ENCODE measurements at regions not wholly inside any gene's neighbourhood (a gene's known extent, or its start where the extent isn't known, plus 50 kb on each side); places are given as distances from the start of the nearest gene placed in this dataset.
"Not testable (repeated sequence)": the region's sequence is repeated elsewhere in the genome, so short reads cannot be mapped to it uniquely, and the experiment has no call there.

DNA sequence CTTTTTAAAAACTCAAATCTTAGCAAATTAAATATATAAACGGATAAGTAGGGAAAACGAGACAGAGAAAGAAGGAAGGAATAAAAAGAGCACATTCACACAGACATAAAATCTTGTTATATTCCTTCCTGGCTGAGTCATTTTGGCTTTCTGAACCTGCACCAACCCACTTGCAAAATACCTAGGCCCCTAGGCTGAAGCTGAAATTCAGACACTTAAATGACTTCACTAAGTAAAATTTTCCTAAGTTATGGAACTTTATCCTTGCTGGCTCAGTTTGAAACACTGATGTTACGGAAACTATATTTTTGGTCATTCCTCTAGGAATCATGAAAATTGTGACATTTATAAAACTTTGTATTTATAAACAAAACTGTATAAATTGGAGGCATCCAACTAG is 462.8 kb upstream of the NFIA start:
- H3K36me3 ChIP-seq (ENCODE audit: control insufficient read depth, low read depth, low read length), result no peaks in the 10 kb centered on the region
- no peak overlapping the region for H3K4me3 ChIP-seq (ENCODE audit: low read length)
- H3K27ac ChIP-seq (ENCODE audit: low read length), result no peak overlapping the region
- H3K9me3 ChIP-seq (ENCODE audit: control insufficient read depth, low read depth, low read length), result no peaks in the 10 kb centered on the region
- peaks cover 21% of the 10 kb centered on the region for H3K4me1 ChIP-seq (ENCODE audit: control insufficient read depth, low read depth, low read length)
- H3K27me3 ChIP-seq (ENCODE audit: control insufficient read depth, insufficient read depth, low read length), result no peaks in the 10 kb centered on the region
- H3K9ac ChIP-seq (ENCODE audit: low read length), result no peak overlapping the region

DNA sequence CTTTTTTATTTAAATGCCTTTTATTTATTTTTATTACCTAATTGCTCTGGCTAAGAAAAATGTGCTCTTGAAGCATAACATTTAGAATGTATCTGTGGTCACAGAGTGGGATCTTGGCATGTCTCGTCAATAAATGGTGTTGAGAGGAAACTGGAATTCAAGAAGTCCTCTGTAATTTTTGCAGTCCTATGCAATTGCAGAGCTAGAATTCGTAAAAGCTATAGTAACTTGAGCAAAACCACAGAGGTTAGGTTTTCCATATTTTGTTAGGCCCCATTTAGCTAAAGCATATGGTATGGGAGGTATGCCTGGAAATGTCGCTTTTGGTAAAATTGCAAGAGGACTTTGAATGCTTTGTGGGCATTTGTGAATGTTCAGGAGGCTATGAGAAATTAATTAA is 466.7 kb upstream of the NFIA start:
- Histone ChIP-seq H3K27ac (ENCODE audit: low read length) (no peak overlapping the region), H3K9ac (ENCODE audit: low read length) (no peak overlapping the region), H3K4me3 (ENCODE audit: low read length) (no peak overlapping the region), H3K9me3 (ENCODE audit: control insufficient read depth, low read depth, low read length) (no peaks in the 10 kb centered on the region), H3K4me1 (ENCODE audit: control insufficient read depth, low read depth, low read length) (peaks cover 5% of the 10 kb centered on the region), H3K36me3 (ENCODE audit: control insufficient read depth, low read depth, low read length) (no peaks in the 10 kb centered on the region), H3K27me3 (ENCODE audit: control insufficient read depth, insufficient read depth, low read length) (no peaks in the 10 kb centered on the region)

GRCh38 chr1:60612790-60613189 is 469.6 kb upstream of the NFIA start:
- no peaks in the 10 kb centered on the region for H3K36me3 ChIP-seq (ENCODE audit: control insufficient read depth, low read depth, low read length)
- no peaks in the 10 kb centered on the region for H3K27me3 ChIP-seq (ENCODE audit: control insufficient read depth, insufficient read depth, low read length)
- H3K27ac ChIP-seq (ENCODE audit: low read length), result no peak overlapping the region
- no peak overlapping the region for H3K4me3 ChIP-seq (ENCODE audit: low read length)
- H3K9me3 ChIP-seq (ENCODE audit: control insufficient read depth, low read depth, low read length), result no peaks in the 10 kb centered on the region
- H3K9ac ChIP-seq (ENCODE audit: low read length), result no peak overlapping the region
- H3K4me1 ChIP-seq (ENCODE audit: control insufficient read depth, low read depth, low read length), result no peaks in the 10 kb centered on the region

DNA sequence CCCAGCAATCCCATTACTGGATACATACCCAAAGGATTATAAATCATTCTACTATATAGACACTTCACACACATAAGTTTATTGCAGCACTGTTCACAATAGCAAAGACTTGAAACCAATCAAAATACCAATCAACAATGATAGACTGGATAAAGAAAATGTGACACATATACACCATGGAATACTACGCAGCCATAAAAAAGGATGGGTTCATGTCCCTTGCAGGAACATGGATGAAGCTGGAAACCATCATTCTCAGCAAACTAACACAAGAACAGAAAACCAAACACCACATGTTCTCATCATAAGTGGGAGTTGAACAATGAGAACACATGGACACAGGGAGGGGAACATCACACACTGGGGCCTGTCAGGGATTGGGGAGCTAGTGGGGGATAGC is 475.4 kb upstream of the NFIA start:
- not testable (repeated sequence) for H3K4me3 ChIP-seq (ENCODE audit: low read length); H3K27ac ChIP-seq (ENCODE audit: low read length); H3K9me3 ChIP-seq (ENCODE audit: control insufficient read depth, low read depth, low read length); H3K4me1 ChIP-seq (ENCODE audit: control insufficient read depth, low read depth, low read length); H3K9ac ChIP-seq (ENCODE audit: low read length); H3K36me3 ChIP-seq (ENCODE audit: control insufficient read depth, low read depth, low read length); H3K27me3 ChIP-seq (ENCODE audit: control insufficient read depth, insufficient read depth, low read length)

DNA sequence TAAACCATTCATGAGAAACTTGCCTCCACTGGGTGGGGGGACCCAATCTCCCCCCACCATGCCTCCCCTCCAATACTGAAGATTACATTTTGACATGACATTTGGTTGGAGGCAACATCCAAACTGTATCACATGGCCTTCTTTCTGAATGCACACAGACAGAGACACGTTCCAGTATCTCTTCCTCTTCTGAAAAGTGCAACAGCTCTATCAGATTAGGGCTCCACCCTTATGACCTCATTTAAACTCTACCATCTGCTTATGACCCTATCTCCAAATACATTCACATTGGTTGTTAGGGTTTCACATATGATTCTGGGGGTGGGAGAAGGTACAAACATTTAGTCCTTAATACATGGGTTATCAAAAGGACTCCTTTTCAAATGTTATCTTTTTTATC is 481.8 kb upstream of the NFIA start:
- Histone ChIP-seq H3K9ac (ENCODE audit: low read length) (no peak overlapping the region), H3K4me1 (ENCODE audit: control insufficient read depth, low read depth, low read length) (no peaks in the 10 kb centered on the region), H3K27ac (ENCODE audit: low read length) (no peak overlapping the region), H3K27me3 (ENCODE audit: control insufficient read depth, insufficient read depth, low read length) (no peaks in the 10 kb centered on the region), H3K36me3 (ENCODE audit: control insufficient read depth, low read depth, low read length) (no peaks in the 10 kb centered on the region), H3K9me3 (ENCODE audit: control insufficient read depth, low read depth, low read length) (no peaks in the 10 kb centered on the region), H3K4me3 (ENCODE audit: low read length) (no peak overlapping the region)

DNA sequence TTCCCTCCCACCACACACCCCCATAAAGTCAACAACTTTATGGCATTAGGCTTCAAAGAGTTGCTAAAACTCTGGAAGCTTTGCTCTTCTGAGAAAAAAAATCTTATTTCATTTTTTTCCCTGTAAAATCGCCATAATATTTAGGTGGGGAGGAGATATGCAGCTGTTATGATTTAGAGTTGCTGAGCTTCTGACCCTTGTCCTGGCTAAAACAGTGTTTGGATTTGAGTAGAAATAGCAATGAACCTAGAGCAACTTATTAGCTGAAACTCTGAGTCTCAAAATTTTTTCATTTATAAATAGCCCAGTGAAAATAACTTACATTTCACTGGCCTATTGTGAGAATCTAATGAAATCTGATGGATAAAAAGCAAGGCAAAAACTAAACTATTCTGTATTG is 482.8 kb upstream of the NFIA start:
- H3K9me3 ChIP-seq (ENCODE audit: control insufficient read depth, low read depth, low read length), result no peaks in the 10 kb centered on the region
- H3K4me3 ChIP-seq (ENCODE audit: low read length), result no peak overlapping the region
- no peak overlapping the region for H3K27ac ChIP-seq (ENCODE audit: low read length)
- no peaks in the 10 kb centered on the region for H3K27me3 ChIP-seq (ENCODE audit: control insufficient read depth, insufficient read depth, low read length)
- H3K9ac ChIP-seq (ENCODE audit: low read length), result no peak overlapping the region
- no peaks in the 10 kb centered on the region for H3K36me3 ChIP-seq (ENCODE audit: control insufficient read depth, low read depth, low read length)
- H3K4me1 ChIP-seq (ENCODE audit: control insufficient read depth, low read depth, low read length), result no peaks in the 10 kb centered on the region

GRCh38 chr1:60598041-60598910 is 484.1 kb upstream of the NFIA start:
- Histone ChIP-seq H3K4me1 (ENCODE audit: control insufficient read depth, low read depth, low read length) (no peaks in the 10 kb centered on the region), H3K4me3 (ENCODE audit: low read length) (no peak overlapping the region), H3K36me3 (ENCODE audit: control insufficient read depth, low read depth, low read length) (no peaks in the 10 kb centered on the region), H3K9ac (ENCODE audit: low read length) (no peak overlapping the region), H3K9me3 (ENCODE audit: control insufficient read depth, low read depth, low read length) (no peaks in the 10 kb centered on the region), H3K27me3 (ENCODE audit: control insufficient read depth, insufficient read depth, low read length) (no peaks in the 10 kb centered on the region), H3K27ac (ENCODE audit: low read length) (no peak overlapping the region)

- no peaks in the 10 kb centered on the region for H3K4me1 ChIP-seq (ENCODE audit: control insufficient read depth, low read depth, low read length)
- no peaks in the 10 kb centered on the region for H3K36me3 ChIP-seq (ENCODE audit: control insufficient read depth, low read depth, low read length)
- no peaks in the 10 kb centered on the region for H3K9me3 ChIP-seq (ENCODE audit: control insufficient read depth, low read depth, low read length)
- H3K4me3 ChIP-seq (ENCODE audit: low read length), result no peak overlapping the region
- no peak overlapping the region for H3K27ac ChIP-seq (ENCODE audit: low read length)
- no peak overlapping the region for H3K9ac ChIP-seq (ENCODE audit: low read length)
- no peaks in the 10 kb centered on the region for H3K27me3 ChIP-seq (ENCODE audit: control insufficient read depth, insufficient read depth, low read length)
Observed at GRCh38 chr1:60596791-60597750, 485.3 kb upstream of the NFIA start.

GRCh38 chr1:60591583-60591982 is 490.8 kb upstream of the NFIA start:
- Histone ChIP-seq H3K9me3 (ENCODE audit: control insufficient read depth, low read depth, low read length) (no peaks in the 10 kb centered on the region), H3K27ac (ENCODE audit: low read length) (no peak overlapping the region), H3K27me3 (ENCODE audit: control insufficient read depth, insufficient read depth, low read length) (no peaks in the 10 kb centered on the region), H3K36me3 (ENCODE audit: control insufficient read depth, low read depth, low read length) (no peaks in the 10 kb centered on the region), H3K4me1 (ENCODE audit: control insufficient read depth, low read depth, low read length) (no peaks in the 10 kb centered on the region), H3K4me3 (ENCODE audit: low read length) (no peak overlapping the region), H3K9ac (ENCODE audit: low read length) (no peak overlapping the region)

GRCh38 chr1:60589916-60590315 is 492.4 kb upstream of the NFIA start:
- H3K36me3 ChIP-seq (ENCODE audit: control insufficient read depth, low read depth, low read length), result no peaks in the 10 kb centered on the region
- H3K9me3 ChIP-seq (ENCODE audit: control insufficient read depth, low read depth, low read length), result peaks cover 3% of the 10 kb centered on the region
- H3K27ac ChIP-seq (ENCODE audit: low read length), result no peak overlapping the region
- no peaks in the 10 kb centered on the region for H3K27me3 ChIP-seq (ENCODE audit: control insufficient read depth, insufficient read depth, low read length)
- no peak overlapping the region for H3K9ac ChIP-seq (ENCODE audit: low read length)
- H3K4me1 ChIP-seq (ENCODE audit: control insufficient read depth, low read depth, low read length), result no peaks in the 10 kb centered on the region
- no peak overlapping the region for H3K4me3 ChIP-seq (ENCODE audit: low read length)

GRCh38 chr1:60589046-60589748 is 493.2 kb upstream of the NFIA start:
- no peaks in the 10 kb centered on the region for H3K4me1 ChIP-seq (ENCODE audit: control insufficient read depth, low read depth, low read length)
- no peak overlapping the region for H3K9ac ChIP-seq (ENCODE audit: low read length)
- no peaks in the 10 kb centered on the region for H3K36me3 ChIP-seq (ENCODE audit: control insufficient read depth, low read depth, low read length)
- peaks cover 6% of the 10 kb centered on the region for H3K9me3 ChIP-seq (ENCODE audit: control insufficient read depth, low read depth, low read length)
- no peaks in the 10 kb centered on the region for H3K27me3 ChIP-seq (ENCODE audit: control insufficient read depth, insufficient read depth, low read length)
- no peak overlapping the region for H3K27ac ChIP-seq (ENCODE audit: low read length)
- H3K4me3 ChIP-seq (ENCODE audit: low read length), result no peak overlapping the region
